ENCODE measurements at regions not wholly inside any gene's neighbourhood (a gene's known extent, or its start where the extent isn't known, plus 50 kb on each side); places are given as distances from the start of the nearest gene placed in this dataset.
"Not testable (repeated sequence)": the region's sequence is repeated elsewhere in the genome, so short reads cannot be mapped to it uniquely, and the experiment has no call there.

DNA sequence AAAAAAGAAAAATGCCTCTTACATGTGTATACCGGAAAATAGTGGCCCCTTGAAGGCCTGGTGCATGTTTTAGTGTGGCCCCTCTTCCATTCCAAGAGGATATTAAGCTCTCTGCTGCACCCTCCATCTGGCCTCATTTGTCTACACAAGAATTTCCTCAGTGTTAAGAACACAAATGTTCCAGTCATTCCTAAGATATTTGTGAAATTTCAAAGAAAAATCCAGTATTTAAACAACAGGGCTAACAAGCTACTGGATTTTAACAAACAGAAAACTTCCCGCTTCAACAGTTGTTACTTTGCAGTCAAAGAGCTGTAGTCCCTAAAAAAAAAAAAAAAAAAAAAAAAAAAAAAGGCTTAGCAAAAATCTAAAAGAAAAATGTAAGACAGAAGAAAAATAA, 137.5 kb downstream of the ARRDC4 start:
- not testable (repeated sequence) for H3K36me3 Mint-ChIP-seq (ENCODE audit: low read depth, unreplicated experiment); H3K9me3 Mint-ChIP-seq (ENCODE audit: unreplicated experiment); H3K36me3 ChIP-seq (ENCODE audit: insufficient read depth, low read length); H3K79me2 ChIP-seq (ENCODE audit: insufficient read depth, low read length); DNase-seq (ENCODE audit: low read depth); H3K27me3 Mint-ChIP-seq (ENCODE audit: low read depth, unreplicated experiment); H4K20me1 ChIP-seq (ENCODE audit: insufficient read depth, low read length); H3K4me1 Mint-ChIP-seq (ENCODE audit: low read depth, unreplicated experiment); H3K27me3 ChIP-seq (ENCODE audit: insufficient read depth, low read length); H3K27ac ChIP-seq (ENCODE audit: low read depth, low read length); H3K4me3 ChIP-seq (ENCODE audit: insufficient read depth, low read depth, low read length); H3K9ac ChIP-seq (ENCODE audit: low read length); FAIRE-seq; H2AFZ ChIP-seq (ENCODE audit: low read depth, low read length); H3K9me3 ChIP-seq (ENCODE audit: insufficient read depth, low read depth, low read length); H3K4me3 Mint-ChIP-seq (ENCODE audit: unreplicated experiment); H3K4me1 ChIP-seq (ENCODE audit: insufficient read depth, low read length); H3K27ac Mint-ChIP-seq (ENCODE audit: unreplicated experiment); H3K4me2 ChIP-seq (ENCODE audit: low read length)

DNA sequence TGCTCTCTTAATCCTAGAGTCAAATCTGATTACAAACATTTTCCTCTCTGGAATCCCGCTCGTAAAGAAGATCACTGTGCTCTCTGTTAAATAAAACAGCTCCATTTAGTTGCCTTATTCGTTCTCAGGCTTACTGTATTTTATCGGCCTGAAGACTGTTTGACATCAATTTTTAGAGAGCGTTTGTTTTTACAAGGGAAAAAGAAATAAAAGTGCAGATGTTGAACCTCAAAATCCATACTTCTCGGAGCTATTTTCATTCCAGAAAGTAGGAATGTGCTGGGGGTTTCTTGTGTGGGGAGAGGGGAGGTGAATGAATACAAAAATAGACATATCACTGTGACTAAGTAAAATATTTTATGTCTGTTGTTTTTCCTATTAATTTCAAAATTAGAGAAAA, 140.1 kb downstream of the ARRDC4 start:
- H3K27ac Mint-ChIP-seq (ENCODE audit: unreplicated experiment): not testable (repeated sequence)

DNA sequence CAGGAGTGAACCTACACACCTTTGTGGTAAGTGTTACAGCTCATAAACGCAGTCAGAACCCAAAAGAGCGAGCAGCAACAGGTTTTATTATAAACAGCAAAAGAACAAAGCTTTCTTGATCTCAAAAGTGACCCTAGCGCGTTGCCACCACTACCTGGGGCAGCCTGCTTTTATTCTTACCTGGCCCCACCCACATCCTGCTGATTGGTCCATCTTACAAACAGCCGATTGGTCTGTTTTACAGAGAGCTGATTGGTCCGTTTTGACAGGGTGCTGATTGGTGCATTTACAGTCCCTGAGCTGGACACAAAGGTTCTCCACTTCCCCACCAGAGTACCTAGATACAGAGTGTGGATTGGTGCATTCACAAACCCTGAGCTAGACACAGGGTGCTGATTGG, 143.1 kb downstream of the ARRDC4 start:
- Histone ChIP-seq H3K9ac (ENCODE audit: low read length) (no peak overlapping the region), H3K27ac (ENCODE audit: low read depth, low read length) (no peak overlapping the region), H3K79me2 (ENCODE audit: insufficient read depth, low read length) (no peaks in the 10 kb centered on the region), H4K20me1 (ENCODE audit: insufficient read depth, low read length) (no peaks in the 10 kb centered on the region), H3K27me3 (ENCODE audit: insufficient read depth, low read length) (no peaks in the 10 kb centered on the region), H3K4me2 (ENCODE audit: low read length) (no peak overlapping the region), H3K36me3 (ENCODE audit: insufficient read depth, low read length) (no peaks in the 10 kb centered on the region), H3K4me3 (ENCODE audit: insufficient read depth, low read depth, low read length) (no peak overlapping the region), H3K9me3 (ENCODE audit: insufficient read depth, low read depth, low read length) (no peaks in the 10 kb centered on the region), H3K4me1 (ENCODE audit: insufficient read depth, low read length) (no peaks in the 10 kb centered on the region), H2AFZ (ENCODE audit: low read depth, low read length) (no peak overlapping the region)
- no peak for DNase-seq (ENCODE audit: low read depth)
- no peak overlapping the region for H3K4me3 Mint-ChIP-seq (ENCODE audit: unreplicated experiment)
- no peak for TF ChIP-seq EZH2 (IDR thresholded peaks at IDR 0.05; ENCODE audit: insufficient read depth, low read length)
- TF ChIP-seq, protein P1, sequence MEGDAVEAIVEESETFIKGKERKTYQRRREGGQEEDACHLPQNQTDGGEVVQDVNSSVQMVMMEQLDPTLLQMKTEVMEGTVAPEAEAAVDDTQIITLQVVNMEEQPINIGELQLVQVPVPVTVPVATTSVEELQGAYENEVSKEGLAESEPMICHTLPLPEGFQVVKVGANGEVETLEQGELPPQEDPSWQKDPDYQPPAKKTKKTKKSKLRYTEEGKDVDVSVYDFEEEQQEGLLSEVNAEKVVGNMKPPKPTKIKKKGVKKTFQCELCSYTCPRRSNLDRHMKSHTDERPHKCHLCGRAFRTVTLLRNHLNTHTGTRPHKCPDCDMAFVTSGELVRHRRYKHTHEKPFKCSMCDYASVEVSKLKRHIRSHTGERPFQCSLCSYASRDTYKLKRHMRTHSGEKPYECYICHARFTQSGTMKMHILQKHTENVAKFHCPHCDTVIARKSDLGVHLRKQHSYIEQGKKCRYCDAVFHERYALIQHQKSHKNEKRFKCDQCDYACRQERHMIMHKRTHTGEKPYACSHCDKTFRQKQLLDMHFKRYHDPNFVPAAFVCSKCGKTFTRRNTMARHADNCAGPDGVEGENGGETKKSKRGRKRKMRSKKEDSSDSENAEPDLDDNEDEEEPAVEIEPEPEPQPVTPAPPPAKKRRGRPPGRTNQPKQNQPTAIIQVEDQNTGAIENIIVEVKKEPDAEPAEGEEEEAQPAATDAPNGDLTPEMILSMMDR (IDR thresholded peaks at IDR 0.05; ENCODE audit: insufficient read depth, low read depth, low read length): no peak
- no peaks in the 10 kb centered on the region for H3K36me3 Mint-ChIP-seq (ENCODE audit: low read depth, unreplicated experiment)
- peaks cover 3% of the 10 kb centered on the region for H3K27me3 Mint-ChIP-seq (ENCODE audit: low read depth, unreplicated experiment)
- no peak for FAIRE-seq
- no peaks in the 10 kb centered on the region for H3K9me3 Mint-ChIP-seq (ENCODE audit: unreplicated experiment)
- no peak overlapping the region for H3K27ac Mint-ChIP-seq (ENCODE audit: unreplicated experiment)
- no peaks in the 10 kb centered on the region for H3K4me1 Mint-ChIP-seq (ENCODE audit: low read depth, unreplicated experiment)

More for the DNA sequence above, 140.1 kb downstream of the ARRDC4 start:
- not testable (repeated sequence) for H3K4me1 ChIP-seq (ENCODE audit: insufficient read depth, low read length); H3K4me1 Mint-ChIP-seq (ENCODE audit: low read depth, unreplicated experiment); H3K27me3 ChIP-seq (ENCODE audit: insufficient read depth, low read length); H3K36me3 Mint-ChIP-seq (ENCODE audit: low read depth, unreplicated experiment); H3K27ac ChIP-seq (ENCODE audit: low read depth, low read length); H2AFZ ChIP-seq (ENCODE audit: low read depth, low read length); H3K79me2 ChIP-seq (ENCODE audit: insufficient read depth, low read length); H3K4me2 ChIP-seq (ENCODE audit: low read length); H3K27me3 Mint-ChIP-seq (ENCODE audit: low read depth, unreplicated experiment); H3K36me3 ChIP-seq (ENCODE audit: insufficient read depth, low read length); H3K4me3 Mint-ChIP-seq (ENCODE audit: unreplicated experiment); FAIRE-seq; DNase-seq (ENCODE audit: low read depth); H4K20me1 ChIP-seq (ENCODE audit: insufficient read depth, low read length); H3K4me3 ChIP-seq (ENCODE audit: insufficient read depth, low read depth, low read length); H3K9me3 Mint-ChIP-seq (ENCODE audit: unreplicated experiment); H3K9ac ChIP-seq (ENCODE audit: low read length); H3K9me3 ChIP-seq (ENCODE audit: insufficient read depth, low read depth, low read length)

DNA sequence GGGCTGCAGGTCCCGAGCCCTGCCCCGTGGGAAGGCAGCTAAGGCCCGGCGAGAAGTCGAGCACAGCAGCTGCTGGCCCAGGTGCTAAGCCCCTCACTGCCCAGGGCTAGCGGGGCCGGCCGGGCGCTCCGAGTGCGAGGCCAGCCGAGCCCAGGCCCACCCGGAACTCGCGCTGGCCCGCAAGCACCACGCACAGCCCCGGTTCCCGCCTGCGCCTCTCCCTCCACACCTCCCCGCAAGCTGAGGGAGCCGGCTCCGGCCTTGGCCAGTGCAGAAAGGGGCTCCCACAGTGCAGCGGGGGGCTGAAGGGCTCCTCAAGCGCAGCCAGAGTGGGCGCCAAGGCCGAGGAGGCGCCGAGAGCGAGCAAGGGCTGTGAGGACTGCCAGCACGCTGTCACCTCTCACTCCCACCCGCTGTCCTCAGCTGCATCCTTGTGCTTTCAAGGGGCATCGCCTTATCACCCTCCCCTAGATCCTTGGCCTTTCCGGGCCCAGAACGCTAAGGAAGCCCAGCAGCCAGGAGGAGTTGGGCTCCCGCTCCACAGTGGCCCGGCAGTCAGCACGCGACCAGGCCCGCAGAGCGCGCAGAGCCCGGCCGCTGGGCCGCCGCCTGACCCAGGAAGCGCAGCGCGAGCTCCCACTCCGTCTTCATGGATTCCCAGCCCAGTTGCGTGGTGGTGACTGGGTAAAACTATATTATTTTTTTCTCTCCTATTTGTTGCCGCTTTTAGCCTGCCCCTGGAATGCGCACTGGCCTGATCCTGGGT, 144.1 kb downstream of the ARRDC4 start:
- not testable (repeated sequence) for H3K9me3 ChIP-seq (ENCODE audit: insufficient read depth, low read depth, low read length); H2AFZ ChIP-seq (ENCODE audit: low read depth, low read length); H3K36me3 ChIP-seq (ENCODE audit: insufficient read depth, low read length); H3K27ac ChIP-seq (ENCODE audit: low read depth, low read length); H3K36me3 Mint-ChIP-seq (ENCODE audit: low read depth, unreplicated experiment); H3K9ac ChIP-seq (ENCODE audit: low read length); H3K4me1 Mint-ChIP-seq (ENCODE audit: low read depth, unreplicated experiment); DNase-seq (ENCODE audit: low read depth); H3K79me2 ChIP-seq (ENCODE audit: insufficient read depth, low read length); H4K20me1 ChIP-seq (ENCODE audit: insufficient read depth, low read length); FAIRE-seq; H3K27ac Mint-ChIP-seq (ENCODE audit: unreplicated experiment); H3K27me3 ChIP-seq (ENCODE audit: insufficient read depth, low read length); H3K4me1 ChIP-seq (ENCODE audit: insufficient read depth, low read length); H3K27me3 Mint-ChIP-seq (ENCODE audit: low read depth, unreplicated experiment); H3K4me3 ChIP-seq (ENCODE audit: insufficient read depth, low read depth, low read length); H3K4me3 Mint-ChIP-seq (ENCODE audit: unreplicated experiment); H3K4me2 ChIP-seq (ENCODE audit: low read length); H3K9me3 Mint-ChIP-seq (ENCODE audit: unreplicated experiment)

DNA sequence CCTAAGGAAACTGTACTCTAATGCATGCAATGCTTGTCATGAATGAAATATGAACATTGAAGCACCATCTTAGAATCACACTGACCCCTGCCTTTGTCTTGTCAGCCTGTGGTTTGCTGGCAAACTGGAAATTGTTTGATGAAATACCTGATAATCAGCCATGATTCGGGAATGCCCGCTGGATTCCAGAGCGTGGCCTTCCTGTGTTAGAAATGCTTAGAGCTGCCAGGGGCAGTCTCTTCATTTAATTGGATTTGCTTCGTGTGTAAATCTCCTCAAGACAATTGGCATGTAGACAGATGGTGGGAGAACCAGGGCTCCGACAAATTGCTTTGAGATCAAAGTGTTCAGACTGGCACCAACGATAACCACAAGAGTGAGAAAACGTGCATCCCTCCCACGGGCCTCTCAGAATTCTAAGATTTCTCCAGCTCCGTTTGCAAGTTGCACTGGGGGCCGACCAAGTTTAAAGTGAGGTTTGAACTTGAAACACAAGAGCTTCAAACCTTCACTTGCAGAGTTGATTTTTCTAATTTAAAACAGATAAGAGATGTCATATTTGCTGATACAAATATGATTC, 146.2 kb downstream of the ARRDC4 start:
- H3K27me3 Mint-ChIP-seq (ENCODE audit: low read depth, unreplicated experiment); H3K4me1 Mint-ChIP-seq (ENCODE audit: low read depth, unreplicated experiment); H3K9me3 Mint-ChIP-seq (ENCODE audit: unreplicated experiment); H2AFZ ChIP-seq (ENCODE audit: low read depth, low read length); H3K4me3 ChIP-seq (ENCODE audit: insufficient read depth, low read depth, low read length); H3K36me3 Mint-ChIP-seq (ENCODE audit: low read depth, unreplicated experiment); DNase-seq (ENCODE audit: low read depth); H3K27ac Mint-ChIP-seq (ENCODE audit: unreplicated experiment); H3K9me3 ChIP-seq (ENCODE audit: insufficient read depth, low read depth, low read length); H3K4me1 ChIP-seq (ENCODE audit: insufficient read depth, low read length); H3K9ac ChIP-seq (ENCODE audit: low read length); H3K4me3 Mint-ChIP-seq (ENCODE audit: unreplicated experiment); H4K20me1 ChIP-seq (ENCODE audit: insufficient read depth, low read length); H3K79me2 ChIP-seq (ENCODE audit: insufficient read depth, low read length); H3K4me2 ChIP-seq (ENCODE audit: low read length); H3K27ac ChIP-seq (ENCODE audit: low read depth, low read length); H3K36me3 ChIP-seq (ENCODE audit: insufficient read depth, low read length); FAIRE-seq; H3K27me3 ChIP-seq (ENCODE audit: insufficient read depth, low read length): not testable (repeated sequence)
